ENCODE measurements at regions not wholly inside any gene's neighbourhood (a gene's known extent, or its start where the extent isn't known, plus 50 kb on each side); places are given as distances from the start of the nearest gene placed in this dataset.
"Not testable (repeated sequence)": the region's sequence is repeated elsewhere in the genome, so short reads cannot be mapped to it uniquely, and the experiment has no call there.

DNA sequence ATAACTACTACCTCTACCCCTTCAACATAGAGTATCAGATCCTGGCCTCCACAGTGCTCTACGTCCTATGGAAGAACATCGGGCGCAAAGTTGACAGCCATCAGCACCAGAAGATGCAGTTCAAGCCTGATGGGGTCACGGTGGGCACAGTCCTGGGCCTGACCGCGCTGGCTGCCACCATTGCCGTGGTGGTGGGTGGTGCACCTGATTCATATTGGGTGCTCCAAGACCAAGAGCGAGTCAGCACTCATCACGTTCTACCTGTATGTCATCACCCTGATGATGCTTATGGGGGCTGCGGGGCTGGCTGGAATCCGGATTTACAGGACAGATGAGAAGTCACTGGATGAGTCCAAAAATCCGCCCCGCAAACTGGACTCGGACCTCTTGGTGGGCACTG is 846.4 kb downstream of the RPIA start:
- DNase-seq (ENCODE audit: low read depth, low spot score), result not testable (repeated sequence)

DNA sequence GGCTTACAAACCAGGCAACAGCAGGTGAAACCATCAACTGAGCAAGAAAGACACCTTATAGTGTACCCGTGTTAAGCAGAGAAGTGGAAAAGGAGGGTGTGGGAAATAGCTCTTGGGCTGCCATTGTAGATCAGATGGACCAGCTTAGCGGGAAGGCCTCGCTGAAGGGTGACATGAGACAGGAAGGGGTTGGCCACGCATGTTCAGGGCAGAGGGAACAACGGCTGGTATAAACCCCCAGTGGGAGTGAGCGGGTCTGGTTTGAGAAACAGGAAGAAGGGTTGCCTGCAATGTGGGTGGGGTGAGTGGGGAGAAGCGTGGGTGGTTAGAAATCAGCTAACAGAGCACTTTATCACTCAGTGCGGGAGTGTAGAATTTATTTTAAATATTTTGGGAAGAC is 852.6 kb downstream of the RPIA start:
- not testable (repeated sequence) for DNase-seq (ENCODE audit: low read depth, low spot score)

DNA sequence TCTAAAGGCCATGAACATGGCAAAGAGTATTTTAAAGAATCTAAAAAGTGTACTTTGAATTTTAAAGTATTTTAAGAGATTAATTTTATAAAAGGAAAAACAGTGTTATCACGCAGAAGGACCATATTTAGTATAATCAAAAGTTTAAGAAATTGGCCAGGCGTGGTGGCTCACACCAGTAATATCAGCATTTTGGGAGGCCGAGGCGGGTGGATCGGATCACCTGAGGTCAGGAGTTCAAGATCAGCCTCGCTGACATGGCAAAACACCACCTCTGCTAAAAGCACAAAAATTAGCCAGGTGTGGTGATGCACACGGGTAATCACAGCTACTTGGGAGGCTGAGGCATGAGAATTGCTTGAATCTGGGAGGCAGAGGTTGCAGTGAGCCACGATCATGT is 887.7 kb downstream of the RPIA start:
- DNase-seq (ENCODE audit: low read depth, low spot score), result not testable (repeated sequence)

DNA sequence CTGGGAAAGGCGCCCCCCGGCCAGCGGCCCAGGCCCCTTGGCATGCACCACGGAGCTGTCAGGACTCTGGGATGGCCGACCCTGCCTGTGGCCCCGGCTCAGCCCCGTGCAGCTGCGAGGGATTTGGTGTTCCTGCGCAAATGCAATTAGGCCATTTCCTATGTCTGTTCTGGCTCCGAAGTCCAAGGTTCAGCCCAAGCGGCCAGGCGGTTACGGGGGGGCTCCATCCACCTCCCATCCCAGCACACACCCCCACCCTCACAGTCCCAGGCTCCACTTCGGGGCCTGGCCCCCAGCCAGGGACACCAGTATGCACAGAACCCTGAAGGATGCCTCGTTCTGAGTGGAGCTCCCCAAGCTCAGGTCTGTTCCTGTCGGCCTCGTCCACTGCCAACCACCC is 891.3 kb downstream of the RPIA start:
- not testable (repeated sequence) for DNase-seq (ENCODE audit: low read depth, low spot score)

DNA sequence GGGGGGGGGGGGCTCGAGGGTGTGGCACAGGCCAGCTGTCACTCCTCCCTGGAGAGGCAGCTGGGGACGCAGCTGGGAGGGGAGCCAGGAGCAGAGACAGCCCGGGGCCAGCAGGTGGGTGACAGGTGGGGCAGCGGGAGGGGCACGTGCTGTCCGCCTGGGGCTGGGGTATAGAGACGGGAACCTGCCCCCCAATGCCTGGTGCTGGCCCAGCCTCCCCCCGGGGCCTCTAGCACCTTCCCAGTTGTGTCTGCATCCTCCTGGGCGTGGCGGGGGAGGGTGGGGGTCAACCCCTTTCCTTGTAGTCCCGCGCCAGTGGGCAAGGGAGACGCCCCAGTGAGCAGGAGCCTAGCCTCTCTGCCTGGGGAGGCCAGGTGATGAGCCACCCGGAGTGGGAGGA is 892.6 kb downstream of the RPIA start:
- not testable (repeated sequence) for DNase-seq (ENCODE audit: low read depth, low spot score)

DNA sequence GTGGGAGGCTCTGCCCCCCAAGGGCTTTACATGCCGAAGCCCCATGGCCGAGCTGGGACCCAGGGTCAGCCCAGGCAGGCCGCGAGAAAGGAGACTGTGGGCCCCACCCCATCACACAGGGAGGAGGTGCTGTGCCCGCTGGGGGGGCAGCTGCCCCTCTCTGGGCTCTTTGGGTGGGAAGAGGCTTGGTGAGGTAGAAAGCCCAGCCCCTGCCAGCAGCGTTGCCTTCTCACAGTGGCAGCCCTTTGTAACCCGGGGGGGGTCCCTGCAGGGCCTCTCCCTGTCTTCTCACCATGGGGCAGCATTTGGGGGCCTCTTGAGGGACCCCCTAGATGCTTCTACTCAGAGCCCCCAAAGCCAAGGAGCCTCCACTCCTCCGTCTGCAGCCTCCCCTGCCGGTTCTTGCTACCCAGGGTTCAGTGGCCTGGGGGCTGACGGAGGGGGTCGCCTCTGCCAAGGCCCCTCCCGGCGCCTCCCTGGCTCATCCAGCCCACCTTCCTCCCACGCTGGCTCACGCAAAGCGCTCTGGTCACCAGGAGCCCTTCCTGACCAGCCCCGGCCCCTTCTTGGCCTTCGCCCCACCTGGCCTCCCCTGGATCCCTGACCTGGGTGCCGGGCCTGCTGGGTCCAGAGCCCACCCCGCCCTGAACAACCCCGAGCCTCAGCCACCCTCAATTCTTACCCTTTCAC is 893.5 kb downstream of the RPIA start:
- DNase-seq (ENCODE audit: low read depth, low spot score), result not testable (repeated sequence)

DNA sequence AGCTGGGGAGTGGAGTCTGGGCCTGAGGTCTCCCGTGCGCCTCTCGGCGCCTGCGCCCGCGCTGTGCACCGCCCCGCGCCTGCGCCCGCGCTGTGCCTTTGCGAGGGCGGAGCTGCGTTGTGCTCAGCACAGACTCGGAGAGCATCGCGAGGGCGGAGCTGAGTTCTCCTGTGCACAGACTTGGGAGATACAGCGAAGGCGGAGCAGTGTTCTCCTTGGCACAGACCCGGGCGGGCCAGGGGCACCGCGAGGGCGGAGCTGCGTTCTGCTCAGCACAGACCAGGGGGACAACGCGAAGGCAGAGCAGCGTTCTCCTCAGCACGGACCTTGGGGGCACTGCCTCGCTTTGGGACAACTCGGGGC is 894.1 kb downstream of the RPIA start:
- peak; percentile 4 for DNase-seq (ENCODE audit: low read depth, low spot score)

DNA sequence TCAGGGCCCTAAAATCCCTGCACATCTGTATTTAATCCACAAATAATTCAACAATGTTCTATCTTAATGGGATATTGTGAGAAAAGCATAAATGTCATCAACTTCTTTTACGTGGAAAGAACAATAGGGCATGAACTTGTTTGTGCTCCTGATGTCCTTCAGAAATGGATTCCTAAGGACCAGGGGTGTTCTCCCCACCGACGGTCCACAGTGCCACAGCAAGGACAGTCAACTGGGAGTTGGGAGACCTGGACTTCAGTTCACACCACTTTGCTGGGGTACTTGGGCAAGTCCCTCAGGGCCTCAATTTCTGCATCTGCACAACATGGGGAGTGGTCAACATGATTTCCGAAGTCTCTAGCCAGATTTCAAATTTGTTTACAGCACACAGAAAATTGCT is 908.4 kb downstream of the RPIA start:
- not testable (repeated sequence) for DNase-seq (ENCODE audit: low read depth, low spot score)

DNA sequence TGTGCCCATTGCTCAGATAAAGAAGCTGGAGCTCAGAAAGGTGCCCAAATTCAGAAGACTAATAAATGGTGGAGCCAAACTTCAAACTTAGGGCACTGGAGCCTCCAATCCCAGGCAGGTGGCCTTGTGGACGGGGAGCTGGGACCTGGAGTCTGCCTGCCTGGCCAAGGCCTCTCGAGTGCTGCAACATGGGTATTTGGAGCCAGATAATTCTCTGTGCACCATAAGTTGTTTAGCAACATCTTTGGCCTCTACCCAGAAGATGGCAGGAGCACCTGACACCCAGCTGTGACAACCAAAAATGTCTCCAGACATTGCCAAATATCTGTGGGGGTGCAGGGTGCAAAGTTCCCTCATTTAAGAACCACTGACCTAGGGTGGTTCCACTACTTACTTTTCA is 915.0 kb downstream of the RPIA start:
- DNase-seq (ENCODE audit: low read depth, low spot score), result not testable (repeated sequence)

DNA sequence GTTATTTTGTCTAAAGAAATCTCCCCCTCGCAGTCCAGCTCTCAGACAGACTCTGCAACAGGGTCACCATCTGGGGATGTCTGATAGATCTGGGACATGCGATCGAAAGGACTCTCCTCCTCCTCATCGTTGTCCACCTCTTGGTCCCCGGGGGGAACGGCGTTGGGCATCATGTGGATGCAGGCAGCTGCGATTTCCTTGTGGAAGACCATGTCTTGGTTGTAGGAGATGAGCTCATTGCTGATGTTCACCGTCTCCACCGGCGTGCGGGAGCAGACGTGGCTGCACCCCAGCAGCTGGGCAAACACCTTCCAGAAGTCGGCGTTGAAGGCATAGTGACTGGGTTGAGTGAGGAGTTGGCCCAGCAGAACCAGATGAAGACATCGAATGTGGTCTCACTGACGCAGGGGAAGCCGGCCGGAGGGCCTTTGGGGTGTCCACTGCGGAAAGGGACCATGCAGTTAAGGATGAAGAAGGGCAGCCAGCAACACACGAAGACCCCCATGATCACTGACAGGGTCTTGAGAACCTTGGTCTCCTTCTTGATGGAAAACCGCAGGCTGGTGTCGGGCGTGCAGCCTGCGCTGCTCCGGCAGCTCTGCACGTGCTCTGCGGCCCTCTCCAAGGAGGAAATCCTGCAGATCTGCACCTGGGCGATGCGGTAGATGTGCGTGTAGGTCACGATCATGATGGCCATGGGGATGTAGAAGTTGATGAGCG is 918.9 kb downstream of the RPIA start:
- DNase-seq (ENCODE audit: low read depth, low spot score), result not testable (repeated sequence)

DNA sequence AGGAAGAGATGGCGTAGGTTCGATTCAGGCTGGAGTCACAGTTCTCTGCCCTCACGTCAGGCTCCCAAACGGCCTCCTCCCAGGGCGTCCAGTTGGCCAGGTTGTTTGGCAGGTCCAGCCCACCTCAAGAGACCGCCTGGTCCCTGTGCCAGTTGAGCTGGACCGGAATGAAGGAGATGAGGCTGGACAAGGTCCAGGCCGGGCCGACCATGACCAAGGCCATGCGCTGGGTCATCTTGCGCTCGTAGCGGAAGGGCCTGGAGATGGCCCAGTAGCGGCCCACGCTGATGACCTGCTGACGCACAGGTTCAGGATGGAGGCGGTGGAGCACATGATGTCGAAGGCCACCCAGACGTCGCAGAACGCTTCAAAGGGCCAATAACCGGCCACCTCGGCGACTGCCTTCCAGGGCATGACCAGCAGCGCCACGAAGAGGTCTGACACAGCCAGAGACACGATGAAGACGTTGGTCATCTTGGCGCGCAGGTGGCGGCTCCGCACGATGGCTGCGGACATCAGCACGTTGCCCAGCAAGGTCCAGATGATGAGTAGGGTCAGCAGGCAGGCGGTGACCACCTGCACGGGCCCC is 919.5 kb downstream of the RPIA start:
- DNase-seq (ENCODE audit: low read depth, low spot score), result not testable (repeated sequence)

DNA sequence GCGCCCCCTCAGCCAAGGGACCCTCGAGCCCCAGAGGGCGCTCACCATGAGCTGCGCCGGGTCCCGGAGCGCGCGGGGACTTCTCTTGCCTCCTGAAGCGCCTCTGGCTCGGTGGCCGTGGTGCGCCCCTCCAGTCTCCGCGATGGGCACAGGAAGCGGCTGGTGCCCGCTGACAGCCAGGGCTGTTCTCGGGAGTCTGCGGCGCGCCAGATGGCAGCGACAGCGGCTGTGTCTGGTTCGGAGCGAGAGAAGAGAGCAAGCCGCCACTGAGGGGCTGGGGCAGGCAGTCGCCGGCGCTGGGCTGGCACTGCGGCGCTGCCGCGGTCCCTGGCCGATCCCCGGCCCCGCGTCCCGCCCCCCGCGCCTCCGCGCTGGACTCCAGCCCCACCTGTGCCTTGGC is 920.2 kb downstream of the RPIA start:
- DNase-seq (ENCODE audit: low read depth, low spot score), result not testable (repeated sequence)

DNA sequence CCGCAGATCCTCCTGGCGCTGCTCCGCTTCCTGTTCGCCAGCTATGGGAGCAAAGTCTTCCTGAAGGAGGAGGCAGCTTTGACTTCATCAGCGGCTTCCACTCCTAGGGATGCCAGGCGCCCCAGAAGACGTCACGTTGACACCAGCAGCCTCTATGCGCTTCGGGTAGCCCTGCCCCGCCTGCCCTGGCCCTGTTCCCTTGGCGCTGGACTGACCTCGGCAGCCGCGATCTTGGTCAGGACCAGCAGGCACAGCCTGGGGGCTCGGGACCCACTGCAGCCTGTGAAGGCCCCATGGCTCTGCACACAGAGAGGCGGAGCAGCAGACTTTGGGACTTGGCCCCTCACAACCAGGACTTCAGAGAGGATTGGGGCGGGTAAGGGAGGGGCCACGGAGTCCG is 957.8 kb downstream of the RPIA start:
- DNase-seq (ENCODE audit: low read depth, low spot score), result not testable (repeated sequence)

DNA sequence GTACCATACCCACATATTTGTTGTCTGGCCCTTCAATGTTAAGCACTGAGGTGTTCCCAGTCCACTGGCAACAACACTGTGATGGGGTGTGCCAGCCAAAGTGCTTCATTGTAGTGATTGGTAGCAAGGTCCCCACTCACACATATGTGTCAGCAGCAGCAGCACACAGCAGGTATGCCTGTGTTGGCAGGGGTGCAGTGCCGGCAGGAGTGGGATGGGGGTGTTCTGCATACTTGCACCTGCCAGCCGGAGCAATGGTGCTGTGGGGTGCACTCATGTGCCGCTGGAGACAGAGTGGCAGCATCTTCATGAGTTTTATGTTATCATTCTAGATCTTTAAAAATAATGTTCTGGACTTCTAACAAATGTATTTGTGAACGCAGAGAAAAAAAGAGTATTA is 987.8 kb downstream of the RPIA start:
- DNase-seq (ENCODE audit: low read depth, low spot score), result not testable (repeated sequence)

Measured in pulmonary artery endothelial cell (primary cell).